K562 (cell line): ENCODE measurements at regions not wholly inside any gene's neighbourhood (a gene's known extent, or its start where the extent isn't known, plus 50 kb on each side); places are given as distances from the start of the nearest gene placed in this dataset.

ENCODE experiments used
- ATAC-seq: fragments of 200-7000 bp; cut with Tn5 transposase; 3 replicates; pipeline ENCODE4 v1.9.1; 2020; ENCODE audit warnings: moderate library complexity
- BruUV-seq: library from RNA; stranded (reverse); fragments of 400-500 nt; replicated peaks from 2 replicates; lab custom pipeline; 2021; lab: Mats Ljungman, UMichigan
- CTCF ChIA-PET: fragments of 300-600 bp; formaldehyde crosslinking; extraction: SDS; loops from one replicate; lab custom pipeline; 2021; ENCODE audit warnings: low intra/inter-chr PET ratio; lab: Yijun Ruan, JAX
- POLR2A ChIA-PET: fragments of 300-600, 350-650 bp; sonication (Branson Sonifier 250); formaldehyde crosslinking; extraction: SDS; loops from one replicate; lab custom pipeline; 2021; ENCODE audit warnings: antibody characterized with exemption, inconsistent platforms; lab: Yijun Ruan, JAX
- DNase-seq, 4 experiments: peaks; one replicate each; pipeline versions ENCODE4 v3.0.0 to v3.0.0-alpha.2; 2011 to 2018; ENCODE audit warnings: low spot score in 3 of 4, mixed read lengths in 3 of 4; ENCODE audit errors: extremely low read depth in 1 of 4
- FAIRE-seq: peaks from 2 replicates; lab custom pipeline; 2011; peaks lifted over from hg19 to GRCh38; lab: Jason Lieb, UNC
- H2AFZ ChIP-seq: 2 replicates; pipeline ENCODE4 v1.6.0; 2011; ENCODE audit warnings: low read depth, low read length, control low read depth, inconsistent platforms
- H3K27ac ChIP-seq: fragments of 200-600 bp; 3 replicates; pipeline ENCODE4 v1.8.0; 2011; ENCODE audit warnings: low read depth, mild to moderate bottlenecking, control low read depth, inconsistent platforms, low read length, moderate library complexity, mixed read lengths; ENCODE audit errors: extremely low read depth
- H3K27me3 ChIP-seq, 2 experiments: fragments of 300-600 bp in 1 of 2; 2 replicates in 1 of 2; 3 replicates in 1 of 2; pipeline versions ENCODE4 v1.6.0 to v1.8.0; 2011; ENCODE audit warnings: inconsistent platforms in 2 of 2, low read length in 2 of 2, mild to moderate bottlenecking in 1 of 2, mixed read lengths in 1 of 2, moderate library complexity in 1 of 2; ENCODE audit not compliant: control insufficient read depth in 2 of 2, insufficient read depth in 2 of 2
- H3K36me3 ChIP-seq: fragments of 300-600 bp; 3 replicates; pipeline ENCODE4 v1.8.0; 2011; ENCODE audit warnings: mild to moderate bottlenecking, low read length, inconsistent platforms; ENCODE audit not compliant: control insufficient read depth, insufficient read depth
- H3K4me1 ChIP-seq, 2 experiments: fragments of 200-600 bp in 1 of 2; replicated peaks in 1 of 2; 2 replicates in 1 of 2; 3 replicates in 1 of 2; pipeline versions ENCODE4 v1.5.1 to v1.8.0; 2011; ENCODE audit warnings: inconsistent platforms in 2 of 2, low read length in 2 of 2, mild to moderate bottlenecking in 1 of 2, mixed read lengths in 1 of 2, moderate library complexity in 1 of 2; ENCODE audit not compliant: control insufficient read depth in 2 of 2, insufficient read depth in 2 of 2
- H3K4me2 ChIP-seq: 2 replicates; pipeline ENCODE4 v1.6.1; 2011; ENCODE audit warnings: low read length, control low read depth, inconsistent platforms, mixed read lengths; ENCODE audit not compliant: insufficient read depth
- H3K4me3 ChIP-seq: fragments of 200-600 bp; sonication (generic), shearing (Covaris generic); 2 replicates; pipeline ENCODE4 v1.5.1; 2016; ENCODE audit warnings: control low read depth, inconsistent platforms
- H3K79me2 ChIP-seq: fragments of 200-600 bp; 3 replicates; pipeline ENCODE4 v1.8.0; 2011; ENCODE audit warnings: low read length, inconsistent platforms; ENCODE audit not compliant: control insufficient read depth, insufficient read depth
- H3K9ac ChIP-seq, 2 experiments: 2 replicates each; pipeline versions ENCODE4 v1.6.0 to v1.6.1; 2011; ENCODE audit warnings: low read depth in 2 of 2, low read length in 2 of 2, control low read depth in 1 of 2, inconsistent platforms in 1 of 2, mild to moderate bottlenecking in 1 of 2, mixed read lengths in 1 of 2; ENCODE audit not compliant: insufficient read depth in 1 of 2
- H3K9me1 ChIP-seq: one replicate; pipeline ENCODE4 v1.6.0; 2011; ENCODE audit warnings: inconsistent platforms, mild to moderate bottlenecking, low read length, moderate library complexity; ENCODE audit not compliant: control insufficient read depth, insufficient read depth
- H3K9me3 ChIP-seq: replicated peaks from 2 replicates; pipeline ENCODE4 v1.5.1; 2011; ENCODE audit warnings: low read depth, low read length, inconsistent platforms; ENCODE audit not compliant: control insufficient read depth, insufficient read depth
- H4K20me1 ChIP-seq: replicated peaks from 2 replicates; pipeline ENCODE4 v1.6.1; 2011; ENCODE audit warnings: low read length, inconsistent platforms, mixed read lengths; ENCODE audit not compliant: control insufficient read depth, insufficient read depth
- ZNF146 ChIP-seq: IDR thresholded peaks from one replicate; pipeline ENCODE4 v1.6.1; 2018; ENCODE audit warnings: missing compliant biosample characterization; ENCODE audit not compliant: unreplicated experiment
- WGBS: fragments of 100-300 bp; shearing (Covaris generic); methylation state at CpG from one replicate; pipeline ENCODE4 v1.1.6; 2016; ENCODE audit warnings: low coverage, mixed read lengths; ENCODE audit not compliant: insufficient coverage; ENCODE audit errors: missing lambda C conversion rate; 5-methylcytosine and 5-hydroxymethylcytosine counted together
- in situ Hi-C: fragments of 300-500 bp; cut with MboI; formaldehyde crosslinking; loops from 4 replicates; pipeline ENCODE4 v1.15.0; 2018; ENCODE audit warnings: inconsistent platforms, mixed read lengths
- intact Hi-C: fragments of 100-400 bp; cut with micrococcal nuclease; formaldehyde crosslinking; loops from 2 replicates; pipeline ENCODE4 v1.14.2; 2022
- TF ChIP-seq, protein P1 (sequence below), 2 experiments: fragments of 450-650 bp in 1 of 2; sonication (generic) in 1 of 2; formaldehyde crosslinking in 1 of 2; IDR thresholded peaks; 2 replicates each; pipeline versions ENCODE4 v1.7.1 to v1.9.0; 2016 to 2022; ENCODE audit warnings: inconsistent platforms in 1 of 2, mild to moderate bottlenecking in 1 of 2, missing genetic modification reagents in 1 of 2

DNA sequence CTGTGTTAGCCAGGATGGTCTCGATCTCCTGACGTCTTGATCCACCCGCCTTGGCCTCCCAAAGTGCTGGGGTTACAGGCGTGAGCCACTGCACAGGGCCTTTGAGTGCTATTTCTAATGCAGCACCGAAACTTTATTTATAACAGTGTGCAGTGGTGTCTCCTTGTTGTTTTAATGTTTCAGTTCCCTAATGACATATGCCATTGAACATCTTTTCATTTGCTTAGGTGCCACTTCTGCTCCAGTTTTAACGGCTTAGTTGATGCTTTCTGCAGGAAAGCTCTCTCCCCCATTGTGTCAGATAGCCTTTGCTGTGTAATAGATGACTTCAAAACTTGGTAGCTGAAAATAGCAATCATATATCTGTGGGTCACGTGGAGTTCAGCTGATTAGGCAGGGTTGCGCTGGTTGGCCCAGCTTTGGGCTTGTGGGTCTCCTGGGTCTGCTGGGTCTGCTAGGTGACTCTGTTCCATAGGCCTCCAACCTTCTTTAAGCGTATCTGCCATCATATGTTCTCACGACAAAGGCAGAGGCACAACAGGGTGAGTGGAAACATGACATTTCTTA is 76.4 kb upstream of the SHISA3 start:
- no peak for TF ChIP-seq ZNF146
- TF ChIP-seq, protein P1, sequence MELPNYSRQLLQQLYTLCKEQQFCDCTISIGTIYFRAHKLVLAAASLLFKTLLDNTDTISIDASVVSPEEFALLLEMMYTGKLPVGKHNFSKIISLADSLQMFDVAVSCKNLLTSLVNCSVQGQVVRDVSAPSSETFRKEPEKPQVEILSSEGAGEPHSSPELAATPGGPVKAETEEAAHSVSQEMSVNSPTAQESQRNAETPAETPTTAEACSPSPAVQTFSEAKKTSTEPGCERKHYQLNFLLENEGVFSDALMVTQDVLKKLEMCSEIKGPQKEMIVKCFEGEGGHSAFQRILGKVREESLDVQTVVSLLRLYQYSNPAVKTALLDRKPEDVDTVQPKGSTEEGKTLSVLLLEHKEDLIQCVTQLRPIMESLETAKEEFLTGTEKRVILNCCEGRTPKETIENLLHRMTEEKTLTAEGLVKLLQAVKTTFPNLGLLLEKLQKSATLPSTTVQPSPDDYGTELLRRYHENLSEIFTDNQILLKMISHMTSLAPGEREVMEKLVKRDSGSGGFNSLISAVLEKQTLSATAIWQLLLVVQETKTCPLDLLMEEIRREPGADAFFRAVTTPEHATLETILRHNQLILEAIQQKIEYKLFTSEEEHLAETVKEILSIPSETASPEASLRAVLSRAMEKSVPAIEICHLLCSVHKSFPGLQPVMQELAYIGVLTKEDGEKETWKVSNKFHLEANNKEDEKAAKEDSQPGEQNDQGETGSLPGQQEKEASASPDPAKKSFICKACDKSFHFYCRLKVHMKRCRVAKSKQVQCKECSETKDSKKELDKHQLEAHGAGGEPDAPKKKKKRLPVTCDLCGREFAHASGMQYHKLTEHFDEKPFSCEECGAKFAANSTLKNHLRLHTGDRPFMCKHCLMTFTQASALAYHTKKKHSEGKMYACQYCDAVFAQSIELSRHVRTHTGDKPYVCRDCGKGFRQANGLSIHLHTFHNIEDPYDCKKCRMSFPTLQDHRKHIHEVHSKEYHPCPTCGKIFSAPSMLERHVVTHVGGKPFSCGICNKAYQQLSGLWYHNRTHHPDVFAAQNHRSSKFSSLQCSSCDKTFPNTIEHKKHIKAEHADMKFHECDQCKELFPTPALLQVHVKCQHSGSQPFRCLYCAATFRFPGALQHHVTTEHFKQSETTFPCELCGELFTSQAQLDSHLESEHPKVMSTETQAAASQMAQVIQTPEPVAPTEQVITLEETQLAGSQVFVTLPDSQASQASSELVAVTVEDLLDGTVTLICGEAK (IDR thresholded peaks at IDR 0.05): 0 out of 2 replicates have a peak, but pooled peaks have one; percentile 44
- TF ChIP-seq, protein P1 (CRISPR knock-in tag; IDR thresholded peaks at IDR 0.05): no peak
- TF ChIP-seq, all 486 proteins: peak for 1
- DNase-seq (no peak), ATAC-seq (no peak), FAIRE-seq (no peak)
- Histone ChIP-seq H3K4me1 (no peaks in the 10 kb centered on the region), H3K27ac (no peak overlapping the region), H3K79me2 (no peaks in the 10 kb centered on the region), H2AFZ (no peak overlapping the region), H4K20me1 (no peaks in the 10 kb centered on the region), H3K4me2 (no peak overlapping the region), H3K9me3 (no peaks in the 10 kb centered on the region), H3K36me3 (no peaks in the 10 kb centered on the region), H3K9me1 (no peaks in the 10 kb centered on the region), H3K9ac (no peak overlapping the region), H3K4me3 (no peak overlapping the region), H3K27me3 (no peaks in the 10 kb centered on the region)
- ChIA-PET POLR2A (no interaction called here), CTCF (no interaction called here)
- in situ Hi-C loops (no loop called here), intact Hi-C loops (no loop called here)
- BruUV-seq: no TSS peak
- WGBS: 2% methylated on average over 10 of the region's 10 CpGs
